ENCODE measurements at regions not wholly inside any gene's neighbourhood (a gene's known extent, or its start where the extent isn't known, plus 50 kb on each side); places are given as distances from the start of the nearest gene placed in this dataset.

DNA sequence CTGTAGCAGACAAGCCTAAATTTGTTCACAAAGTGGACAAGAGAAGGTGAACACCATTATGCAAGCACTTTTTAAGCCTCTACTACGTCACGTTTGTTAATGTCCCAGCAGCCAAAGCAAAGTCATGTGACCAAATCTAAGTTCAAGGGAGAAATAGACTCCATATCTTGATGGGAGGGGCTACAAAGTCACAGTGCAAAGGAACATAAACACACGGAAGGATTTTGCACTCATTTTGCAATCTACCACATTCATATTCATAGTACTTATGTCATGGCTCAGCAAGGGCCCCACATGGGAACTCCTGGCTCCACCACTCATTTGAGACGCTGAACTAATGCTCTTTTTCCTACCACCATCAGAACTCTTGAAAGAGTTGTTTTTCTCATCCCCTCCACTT, 139.0 kb upstream of the JADE1 start:
- no peak for DNase-seq (ENCODE audit: insufficient read length, low spot score, missing footprints)
- H3K36me3 ChIP-seq (ENCODE audit: insufficient read depth, low read length): no peaks in the 10 kb centered on the region
- H3K9me3 ChIP-seq (ENCODE audit: low read depth, low read length): no peaks in the 10 kb centered on the region
- H3K4me3 ChIP-seq (ENCODE audit: insufficient read depth, low read length): no peak overlapping the region
- no peaks in the 10 kb centered on the region for H3K79me2 ChIP-seq (ENCODE audit: insufficient read depth, low read length)
- no peak overlapping the region for H3K27ac ChIP-seq (ENCODE audit: low read depth, low read length)
- H4K20me1 ChIP-seq (ENCODE audit: insufficient read depth, low read length): no peaks in the 10 kb centered on the region
- no peak overlapping the region for H2AFZ ChIP-seq (ENCODE audit: low read length)
- H3K27me3 ChIP-seq (ENCODE audit: insufficient read depth, low read length): no peaks in the 10 kb centered on the region
- no peak overlapping the region for H3K4me2 ChIP-seq (ENCODE audit: insufficient read depth, low read length)
- TF ChIP-seq, protein P1, sequence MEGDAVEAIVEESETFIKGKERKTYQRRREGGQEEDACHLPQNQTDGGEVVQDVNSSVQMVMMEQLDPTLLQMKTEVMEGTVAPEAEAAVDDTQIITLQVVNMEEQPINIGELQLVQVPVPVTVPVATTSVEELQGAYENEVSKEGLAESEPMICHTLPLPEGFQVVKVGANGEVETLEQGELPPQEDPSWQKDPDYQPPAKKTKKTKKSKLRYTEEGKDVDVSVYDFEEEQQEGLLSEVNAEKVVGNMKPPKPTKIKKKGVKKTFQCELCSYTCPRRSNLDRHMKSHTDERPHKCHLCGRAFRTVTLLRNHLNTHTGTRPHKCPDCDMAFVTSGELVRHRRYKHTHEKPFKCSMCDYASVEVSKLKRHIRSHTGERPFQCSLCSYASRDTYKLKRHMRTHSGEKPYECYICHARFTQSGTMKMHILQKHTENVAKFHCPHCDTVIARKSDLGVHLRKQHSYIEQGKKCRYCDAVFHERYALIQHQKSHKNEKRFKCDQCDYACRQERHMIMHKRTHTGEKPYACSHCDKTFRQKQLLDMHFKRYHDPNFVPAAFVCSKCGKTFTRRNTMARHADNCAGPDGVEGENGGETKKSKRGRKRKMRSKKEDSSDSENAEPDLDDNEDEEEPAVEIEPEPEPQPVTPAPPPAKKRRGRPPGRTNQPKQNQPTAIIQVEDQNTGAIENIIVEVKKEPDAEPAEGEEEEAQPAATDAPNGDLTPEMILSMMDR (IDR thresholded peaks at IDR 0.05; ENCODE audit: extremely low read depth, low read depth, low read length): no peak
- H3K4me1 ChIP-seq (ENCODE audit: insufficient read depth, low read length): no peaks in the 10 kb centered on the region

DNA sequence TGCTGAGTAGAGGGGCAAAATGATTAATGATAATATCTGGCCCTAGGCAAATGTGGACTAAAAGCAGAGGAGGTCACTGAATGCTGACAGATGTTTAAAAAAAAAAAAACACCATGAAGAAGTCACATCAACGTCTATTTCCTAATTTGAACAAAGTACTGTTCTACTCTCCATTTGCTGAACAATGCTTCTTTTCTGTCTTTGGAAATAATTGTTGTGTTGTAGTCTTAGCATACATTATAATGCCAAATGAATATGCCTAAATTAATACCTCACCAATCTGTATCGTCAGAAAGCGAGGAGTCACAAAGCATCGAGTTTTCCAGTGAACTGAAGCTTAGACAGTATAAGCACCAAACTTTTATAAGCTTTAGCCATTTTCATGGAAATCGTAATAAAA, 140.9 kb upstream of the JADE1 start:
- TF ChIP-seq, protein P1 (IDR thresholded peaks at IDR 0.05; ENCODE audit: extremely low read depth, low read depth, low read length): no peak
- H3K4me1 ChIP-seq (ENCODE audit: insufficient read depth, low read length): no peaks in the 10 kb centered on the region
- no peak for DNase-seq (ENCODE audit: insufficient read length, low spot score, missing footprints)

DNA sequence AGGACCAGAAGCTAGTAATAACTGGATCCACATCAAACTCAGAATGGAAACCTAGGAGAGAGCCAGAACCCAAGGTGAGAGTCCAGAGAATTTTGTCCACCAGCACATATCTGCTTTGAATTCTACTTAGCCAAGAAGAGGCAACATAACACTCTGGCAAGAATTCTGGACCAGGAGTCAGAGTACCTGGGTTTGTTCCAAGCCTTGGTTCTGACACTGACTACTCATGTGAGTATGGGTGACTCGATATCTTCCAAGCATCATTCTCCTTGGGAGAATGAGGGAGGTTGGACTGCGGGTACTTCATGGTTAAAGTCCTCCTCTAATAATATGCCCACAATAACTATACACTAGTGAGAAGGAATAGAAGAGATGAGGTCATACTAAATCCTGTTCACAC, 144.0 kb upstream of the JADE1 start:
- Histone ChIP-seq H3K27ac (ENCODE audit: low read depth, low read length) (no peak overlapping the region), H3K4me3 (ENCODE audit: insufficient read depth, low read length) (no peak overlapping the region), H4K20me1 (ENCODE audit: insufficient read depth, low read length) (no peaks in the 10 kb centered on the region), H3K36me3 (ENCODE audit: insufficient read depth, low read length) (no peaks in the 10 kb centered on the region), H3K27me3 (ENCODE audit: insufficient read depth, low read length) (no peaks in the 10 kb centered on the region), H3K4me2 (ENCODE audit: insufficient read depth, low read length) (no peak overlapping the region), H3K4me1 (ENCODE audit: insufficient read depth, low read length) (no peaks in the 10 kb centered on the region), H2AFZ (ENCODE audit: low read length) (no peak overlapping the region), H3K79me2 (ENCODE audit: insufficient read depth, low read length) (no peaks in the 10 kb centered on the region), H3K9me3 (ENCODE audit: low read depth, low read length) (no peaks in the 10 kb centered on the region)
- TF ChIP-seq, protein P1 (IDR thresholded peaks at IDR 0.05; ENCODE audit: extremely low read depth, low read depth, low read length): no peak
- no peak for DNase-seq (ENCODE audit: insufficient read length, low spot score, missing footprints)

More for the DNA sequence above, 140.9 kb upstream of the JADE1 start:
- Histone ChIP-seq H3K4me2 (ENCODE audit: insufficient read depth, low read length) (no peak overlapping the region), H3K4me3 (ENCODE audit: insufficient read depth, low read length) (no peak overlapping the region), H3K9me3 (ENCODE audit: low read depth, low read length) (no peaks in the 10 kb centered on the region), H3K36me3 (ENCODE audit: insufficient read depth, low read length) (no peaks in the 10 kb centered on the region), H2AFZ (ENCODE audit: low read length) (no peak overlapping the region), H3K27ac (ENCODE audit: low read depth, low read length) (no peak overlapping the region), H3K27me3 (ENCODE audit: insufficient read depth, low read length) (no peaks in the 10 kb centered on the region), H3K79me2 (ENCODE audit: insufficient read depth, low read length) (no peaks in the 10 kb centered on the region), H4K20me1 (ENCODE audit: insufficient read depth, low read length) (no peaks in the 10 kb centered on the region)

DNA sequence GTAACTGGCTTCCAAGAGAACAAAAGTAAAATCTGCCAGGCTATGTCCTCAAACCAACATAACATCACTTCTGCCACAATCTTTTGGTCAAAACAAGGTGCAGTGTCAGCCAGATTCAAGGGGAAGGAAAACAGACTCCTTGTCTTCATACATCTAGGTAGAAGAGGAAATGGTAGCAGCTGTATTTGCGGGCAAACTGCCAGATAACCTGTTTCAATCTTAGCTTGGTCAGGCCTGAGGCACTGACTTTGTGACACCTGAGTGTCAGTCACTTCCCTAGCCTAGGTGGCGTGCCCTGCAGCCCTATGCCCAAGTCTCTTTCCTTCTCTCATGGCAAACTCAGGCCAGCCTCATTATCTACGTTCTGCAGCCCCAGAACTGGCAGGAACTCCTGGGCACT, 146.2 kb upstream of the JADE1 start:
- no peaks in the 10 kb centered on the region for H3K79me2 ChIP-seq (ENCODE audit: insufficient read depth, low read length)
- no peak overlapping the region for H3K27ac ChIP-seq (ENCODE audit: low read depth, low read length)
- no peaks in the 10 kb centered on the region for H3K4me1 ChIP-seq (ENCODE audit: insufficient read depth, low read length)
- TF ChIP-seq, protein P1 (IDR thresholded peaks at IDR 0.05; ENCODE audit: extremely low read depth, low read depth, low read length): no peak
- DNase-seq (ENCODE audit: insufficient read length, low spot score, missing footprints): no peak
- H4K20me1 ChIP-seq (ENCODE audit: insufficient read depth, low read length): no peaks in the 10 kb centered on the region
- no peak overlapping the region for H2AFZ ChIP-seq (ENCODE audit: low read length)
- H3K36me3 ChIP-seq (ENCODE audit: insufficient read depth, low read length): no peaks in the 10 kb centered on the region
- H3K4me3 ChIP-seq (ENCODE audit: insufficient read depth, low read length): no peak overlapping the region
- H3K4me2 ChIP-seq (ENCODE audit: insufficient read depth, low read length): no peak overlapping the region
- H3K9me3 ChIP-seq (ENCODE audit: low read depth, low read length): no peaks in the 10 kb centered on the region
- H3K27me3 ChIP-seq (ENCODE audit: insufficient read depth, low read length): no peaks in the 10 kb centered on the region
